Hematopoietic multipotent progenitor cell (in vitro differentiated cells): ENCODE measurements at regions not wholly inside any gene's neighbourhood (a gene's known extent, or its start where the extent isn't known, plus 50 kb on each side); places are given as distances from the start of the nearest gene placed in this dataset.

Source experiments
- DNase-seq, 3 donors: peaks; one replicate each; pipeline ENCODE4 v3.0.0-alpha.2; 2011 to 2015; ENCODE audit warnings: low read depth in 2 of 3, low spot score in 2 of 3

DNA sequence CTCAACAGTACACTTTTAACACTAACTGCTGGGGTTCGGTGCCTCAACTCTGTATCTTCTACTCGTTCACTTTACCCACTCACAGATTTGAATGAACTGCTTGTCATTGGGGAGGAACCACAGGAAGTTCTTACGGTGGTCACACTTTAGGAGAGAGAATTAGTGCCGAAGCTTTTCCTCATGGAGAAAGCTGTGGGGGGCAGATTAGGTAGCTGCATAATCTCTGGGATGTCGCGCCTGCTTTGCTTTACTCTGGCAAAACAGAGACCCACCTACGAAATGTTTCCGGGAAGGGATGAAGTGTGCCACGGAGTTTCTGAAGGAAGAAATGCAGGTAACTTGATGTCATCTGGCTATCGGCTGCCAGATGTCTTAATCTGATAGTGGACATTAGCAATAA, 949.7 kb upstream of the TENM3 start:
- no peak for DNase-seq

DNA sequence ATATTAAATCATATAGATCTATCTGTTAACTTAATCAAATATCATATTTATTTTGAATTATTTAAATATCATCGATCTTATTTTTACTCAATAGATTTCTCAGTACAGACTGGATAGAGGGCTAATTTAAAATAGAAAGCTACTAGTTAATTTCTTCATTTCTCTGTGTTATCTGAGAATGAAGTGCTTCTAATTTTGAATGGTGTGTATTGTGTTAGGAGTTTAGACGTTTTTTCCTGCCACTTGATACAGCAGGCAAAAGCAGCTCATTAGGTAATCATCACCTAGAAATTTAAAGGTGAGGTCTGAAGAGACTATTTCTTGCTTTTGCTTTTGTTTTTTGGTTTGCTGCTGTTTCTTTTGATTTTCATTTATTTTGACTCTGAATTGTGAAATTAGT, 948.8 kb upstream of the TENM3 start:
- no peak for DNase-seq

- DNase-seq: peak in 2 of 3 donors; percentile 14 to 57
Observed at GRCh38 chr4:181301735-181302710, 941.2 kb upstream of the TENM3 start.

GRCh38 chr4:181307824-181308223, 935.4 kb upstream of the TENM3 start:
- DNase-seq: no peak

- DNase-seq: no peak
Observed at GRCh38 chr4:181308476-181309312, 934.5 kb upstream of the TENM3 start.

DNA sequence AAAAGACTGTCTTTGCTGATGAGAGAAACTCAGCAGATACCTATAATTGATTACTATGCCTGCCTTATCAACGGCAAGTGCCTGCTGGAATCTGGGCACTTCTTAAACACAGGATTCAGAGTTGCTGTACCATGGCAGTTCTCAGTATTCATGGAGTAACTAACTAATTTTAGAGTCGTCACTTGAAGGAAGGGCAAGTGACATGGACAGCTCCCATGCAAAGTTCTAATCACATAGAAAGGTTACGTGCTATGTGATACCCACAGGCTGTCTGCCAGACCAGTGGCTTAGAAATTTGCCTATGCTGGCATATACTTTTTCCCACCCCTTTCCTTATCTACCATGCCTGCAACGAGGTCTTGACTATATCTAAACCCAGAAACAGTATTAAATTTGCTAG, 931.1 kb upstream of the TENM3 start:
- no peak for DNase-seq

DNA sequence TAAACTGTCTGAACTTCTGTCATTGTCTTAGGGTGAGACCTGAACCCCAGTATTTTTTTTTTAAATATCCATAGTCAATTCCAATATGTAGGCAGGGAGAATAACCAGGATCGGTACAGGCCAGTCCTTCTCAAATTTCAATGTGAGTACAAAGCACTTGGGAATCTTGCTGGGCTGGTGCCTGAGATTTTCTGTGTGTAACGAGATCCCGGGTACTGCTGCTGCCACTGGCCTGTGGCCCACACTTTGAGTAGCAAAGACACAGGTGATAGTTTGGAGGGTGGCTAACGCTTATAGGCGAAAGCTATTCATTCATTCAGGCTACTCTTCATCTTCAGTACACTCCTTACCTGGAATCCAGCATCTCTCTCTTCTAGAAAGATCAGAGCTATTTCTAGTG, 923.6 kb upstream of the TENM3 start:
- no peak for DNase-seq

DNA sequence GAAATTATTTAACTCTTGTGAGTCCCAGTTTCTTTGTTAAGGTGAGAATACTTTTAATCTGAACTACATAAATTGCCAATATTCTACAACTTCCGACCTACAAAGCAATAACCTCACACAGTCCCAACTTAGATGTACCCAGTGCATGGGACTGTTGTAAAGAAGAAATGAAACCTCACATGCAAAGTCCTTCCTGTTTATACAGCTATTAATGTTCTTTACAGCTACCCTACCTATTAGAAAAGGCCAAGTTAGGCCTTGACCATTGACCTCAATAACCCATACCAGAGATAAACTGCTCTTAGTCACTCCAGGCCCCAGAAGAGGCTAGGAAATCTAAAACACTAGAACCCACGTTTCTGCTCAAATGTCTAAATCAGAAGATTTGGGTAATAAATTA, 920.1 kb upstream of the TENM3 start:
- DNase-seq: no peak

DNA sequence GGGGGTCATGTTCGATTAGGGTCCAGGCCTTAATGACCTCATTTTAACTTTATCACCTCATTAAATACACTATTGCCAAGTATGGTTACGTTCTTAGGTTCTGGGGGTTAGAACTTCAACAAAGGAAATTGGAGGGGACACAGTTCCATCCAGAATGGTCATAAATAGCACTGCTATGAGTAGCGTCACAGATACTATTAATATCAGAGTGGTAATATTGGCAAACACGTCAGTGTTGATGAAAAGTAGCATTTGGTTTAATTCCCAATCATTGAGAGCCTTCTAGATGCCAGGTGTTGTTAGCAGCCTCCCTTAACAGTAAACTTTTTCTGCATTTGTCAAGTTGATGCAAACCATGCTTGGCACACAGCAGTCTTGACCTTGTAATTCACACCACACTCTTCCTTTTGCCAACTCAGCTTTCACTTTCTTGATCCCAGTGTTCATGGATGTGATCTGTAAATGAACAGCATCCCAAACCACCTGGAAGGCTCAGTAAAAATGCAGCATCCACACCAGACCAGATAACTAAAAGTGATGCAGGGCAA, 912.5 kb upstream of the TENM3 start:
- DNase-seq: no peak

- no peak for DNase-seq
Observed at GRCh38 chr4:181331214-181331613, 912.0 kb upstream of the TENM3 start.

DNA sequence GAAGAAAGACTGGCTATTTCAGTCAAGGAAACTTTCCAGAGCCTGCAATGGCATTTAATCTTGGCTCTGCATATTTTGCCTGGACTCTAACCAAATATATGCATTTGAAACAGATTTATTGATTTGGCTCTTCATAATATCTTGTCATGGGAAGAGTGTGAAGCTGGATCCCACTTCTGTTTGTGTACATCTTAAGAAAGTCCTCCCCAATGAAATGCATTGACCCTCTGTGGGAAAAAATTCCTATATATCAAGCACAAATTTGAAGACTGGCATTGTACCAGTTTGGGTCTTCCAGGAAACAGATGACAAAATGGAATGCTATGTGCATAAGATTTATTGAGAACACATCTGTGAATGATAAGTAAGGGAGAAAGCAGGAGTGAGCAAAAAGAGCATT, 897.3 kb upstream of the TENM3 start:
- no peak for DNase-seq

DNA sequence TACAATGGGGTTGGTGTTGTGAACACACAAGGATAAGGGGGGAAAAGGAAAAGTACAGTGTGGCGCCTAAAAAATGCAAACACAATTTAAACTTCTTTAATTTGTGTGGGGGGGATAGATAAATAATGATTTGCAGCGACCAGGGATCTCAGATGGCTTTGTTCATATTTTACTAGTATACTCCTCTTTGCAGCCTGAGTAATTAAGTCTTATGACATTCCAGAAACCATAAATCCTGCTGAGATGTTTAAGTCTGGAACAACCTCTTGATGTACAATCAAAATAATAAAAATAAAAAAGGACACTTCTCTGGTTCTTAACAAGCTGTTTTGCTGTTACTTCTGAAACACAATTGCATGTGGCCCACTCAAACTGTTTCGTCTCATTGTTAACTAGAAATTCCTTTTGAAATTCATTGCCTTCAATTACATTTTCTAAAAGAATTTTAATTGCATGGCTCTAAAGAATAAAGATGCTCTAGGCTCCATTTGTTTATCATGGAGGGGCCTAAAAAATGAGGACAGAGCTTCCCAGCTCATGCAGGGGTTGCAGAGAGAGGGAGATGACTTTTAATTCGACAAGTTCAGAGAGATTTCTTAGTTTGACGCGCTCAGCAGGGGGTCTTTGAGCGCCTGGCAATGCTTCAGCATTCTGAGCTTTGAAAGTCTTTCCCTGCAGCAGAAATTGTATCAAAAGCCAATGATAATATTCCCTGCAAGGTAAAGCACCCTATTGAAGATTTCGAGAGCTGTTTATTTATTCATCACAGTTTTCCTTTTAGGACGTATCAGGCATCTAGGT, 892.4 kb upstream of the TENM3 start:
- no peak for DNase-seq

- DNase-seq: no peak
Observed at GRCh38 chr4:181364504-181364903, 878.7 kb upstream of the TENM3 start.

- no peak for DNase-seq
Observed at GRCh38 chr4:181365671-181366070, 877.5 kb upstream of the TENM3 start.

GRCh38 chr4:181372014-181372413, 871.2 kb upstream of the TENM3 start:
- DNase-seq: no peak

DNA sequence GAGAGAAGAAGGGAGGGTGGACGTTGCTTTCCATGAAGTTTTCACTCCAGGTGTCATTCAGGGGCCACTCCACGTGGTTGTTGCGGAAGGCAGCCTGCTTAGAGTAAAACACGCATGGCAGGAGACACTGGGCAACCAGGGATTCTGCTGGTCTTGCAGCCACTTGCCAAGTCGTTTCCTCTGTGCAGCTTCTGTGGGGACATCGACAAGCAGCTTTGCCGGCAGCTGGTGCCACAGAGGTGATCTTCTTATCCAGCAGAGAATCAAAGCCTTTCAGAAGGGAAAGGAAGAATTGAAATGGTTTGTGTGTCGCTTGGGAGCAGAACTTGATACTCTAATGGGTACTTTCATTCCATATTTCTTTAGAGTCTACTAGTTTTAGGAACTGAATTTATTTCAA, 867.1 kb upstream of the TENM3 start:
- DNase-seq: no peak

DNA sequence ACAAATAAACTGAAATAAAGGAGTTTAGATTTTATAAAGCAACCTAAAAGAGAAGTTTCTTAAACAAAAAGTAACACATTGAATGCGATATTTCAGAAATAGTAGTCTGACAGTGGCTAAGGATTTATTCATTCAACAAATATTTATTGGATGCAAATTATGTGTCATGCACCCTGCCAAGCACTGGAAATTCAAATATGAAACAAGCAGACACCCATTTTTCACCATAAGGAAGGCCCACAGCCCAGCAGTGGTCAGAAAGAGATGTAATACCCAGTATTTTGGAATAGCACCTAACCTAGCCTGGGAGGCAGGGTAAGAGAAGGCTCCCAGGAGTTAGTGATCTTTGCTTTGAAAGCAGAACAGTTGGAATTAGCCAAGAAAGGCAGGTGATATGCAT, 855.1 kb upstream of the TENM3 start:
- no peak for DNase-seq

DNA sequence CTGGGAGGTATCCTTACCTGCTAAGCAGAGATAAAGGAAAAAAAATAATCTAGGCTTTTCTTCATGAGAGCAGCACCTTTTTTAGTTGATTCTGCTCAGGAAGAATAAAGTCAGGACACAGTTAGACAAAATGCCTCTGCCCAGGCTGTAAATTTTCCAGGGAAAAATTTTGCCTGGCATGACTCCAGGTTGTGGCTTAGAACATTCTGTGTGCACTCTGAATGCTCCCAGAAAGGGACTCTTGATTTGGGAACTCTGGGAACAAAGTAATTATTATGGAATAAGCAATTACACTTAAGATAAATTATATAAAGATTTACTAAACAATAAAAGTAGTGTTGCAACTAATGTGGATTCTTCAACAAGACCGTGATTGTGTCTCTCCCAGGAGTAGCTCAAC, 826.2 kb upstream of the TENM3 start:
- DNase-seq: no peak

GRCh38 chr4:181418496-181418895, 824.7 kb upstream of the TENM3 start:
- DNase-seq: no peak

DNA sequence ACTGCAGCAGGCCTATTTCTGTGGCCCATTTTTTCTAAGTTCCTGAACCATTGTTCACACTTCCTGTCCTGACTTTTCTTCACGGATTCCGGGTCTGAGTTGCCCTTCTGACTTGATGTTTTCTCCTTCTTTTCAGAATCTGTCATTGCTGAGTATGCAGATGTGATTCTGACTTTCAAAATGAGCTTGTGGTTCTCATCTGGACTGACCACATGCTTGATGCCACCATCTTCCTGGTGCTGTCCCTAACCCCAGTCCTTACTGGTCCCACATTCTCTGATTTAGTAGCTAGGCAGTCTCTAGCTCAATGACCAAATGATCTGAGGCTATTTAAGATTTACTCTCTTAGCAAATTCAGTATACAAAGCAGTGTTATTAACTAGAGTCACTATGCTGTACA, 822.3 kb upstream of the TENM3 start:
- DNase-seq: no peak
